Right forelimb (tissue), 1 donor: ENCODE measurements at regions not wholly inside any gene's neighbourhood (a gene's known extent, or its start where the extent isn't known, plus 50 kb on each side); places are given as distances from the start of the nearest gene placed in this dataset.

Experiments
- DNase-seq: peaks from one replicate; pipeline ENCODE4 v3.0.0-alpha.2; 2018

GRCh38 chr6:148263961-148264360 lies 78.7 kb upstream of the SASH1 start:
- no peak for DNase-seq

DNA sequence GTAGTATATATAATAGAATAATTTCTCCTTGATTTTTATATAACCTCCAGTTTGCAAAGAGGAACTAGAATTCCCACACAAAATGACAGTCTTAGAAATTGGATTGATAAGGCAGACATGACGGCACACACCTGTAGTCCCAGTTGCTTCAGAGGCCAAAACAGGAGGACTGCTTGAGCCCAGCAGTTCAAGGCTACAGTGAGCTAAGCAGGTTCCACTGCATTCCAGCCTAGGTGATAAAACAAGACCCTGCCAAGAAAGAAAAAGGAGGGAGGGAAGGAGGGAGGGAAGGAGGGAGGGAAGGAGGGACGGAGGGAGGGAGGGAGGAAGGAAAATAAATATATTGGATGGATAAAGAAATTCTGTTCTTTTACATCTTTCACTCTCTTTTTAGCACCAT lies 77.6 kb upstream of the SASH1 start:
- DNase-seq = no peak

GRCh38 chr6:148269386-148269785 lies 73.3 kb upstream of the SASH1 start:
- no peak for DNase-seq

GRCh38 chr6:148271711-148272439 lies 70.8 kb upstream of the SASH1 start:
- peak; percentile 69 for DNase-seq

DNA sequence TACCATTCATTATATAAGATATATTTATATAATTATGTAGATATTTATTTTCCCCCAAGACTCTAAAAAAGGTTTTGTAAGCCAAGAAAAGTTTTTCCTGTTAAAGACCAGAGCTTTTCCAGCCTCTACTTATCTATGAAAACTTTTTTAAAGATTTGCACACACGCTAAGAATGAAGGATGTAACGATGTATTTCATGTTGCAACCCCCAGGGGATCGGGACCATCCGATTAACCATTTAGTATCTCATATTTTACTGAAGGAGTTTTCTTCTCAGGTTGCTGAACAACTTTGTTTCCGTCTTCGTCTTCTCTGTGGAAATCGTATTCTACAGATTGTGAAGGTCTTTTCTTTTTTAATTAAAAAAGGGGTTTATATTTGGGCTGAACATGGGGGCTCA lies 70.0 kb upstream of the SASH1 start:
- DNase-seq = no peak

DNA sequence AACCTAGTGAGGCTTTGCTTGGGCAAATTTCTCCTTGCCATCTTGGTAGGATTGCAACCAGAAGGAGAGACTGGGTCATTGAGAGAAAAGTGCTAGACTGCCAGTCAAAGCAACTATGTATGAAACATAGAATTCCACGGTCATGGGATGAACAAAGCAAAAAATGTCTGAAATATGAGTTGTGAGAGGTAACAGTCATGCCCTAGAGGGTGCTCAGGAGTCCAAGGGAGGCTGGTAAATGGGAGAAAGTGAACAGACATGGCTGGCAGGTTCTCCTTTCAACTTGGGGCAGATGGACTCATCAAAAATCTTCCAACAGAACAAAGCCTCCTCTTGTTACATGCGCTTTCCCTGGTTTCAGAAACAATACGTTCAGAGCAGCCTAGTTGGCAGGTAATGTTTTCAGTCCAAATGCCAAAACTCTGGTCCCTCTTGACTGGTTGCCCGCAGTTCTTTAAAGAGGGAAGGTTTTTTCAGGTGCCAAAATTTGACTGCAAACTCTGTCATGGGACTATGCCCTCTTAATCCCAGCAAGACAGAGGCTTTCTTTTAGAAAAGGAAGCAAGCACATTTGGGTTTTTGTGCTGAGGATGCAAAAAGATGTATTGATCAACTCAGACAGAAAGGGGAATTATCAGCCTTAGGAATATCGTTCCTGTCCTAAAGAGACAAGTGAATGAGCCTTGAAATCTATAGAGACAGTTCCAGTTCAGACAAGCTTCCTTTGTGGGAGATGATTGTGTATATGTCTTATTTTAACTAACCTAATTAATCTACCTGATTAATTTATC lies 68.5 kb upstream of the SASH1 start:
- DNase-seq = no peak

GRCh38 chr6:148274809-148275208 lies 67.8 kb upstream of the SASH1 start:
- no peak for DNase-seq

GRCh38 chr6:148285205-148285604 lies 57.4 kb upstream of the SASH1 start:
- DNase-seq = no peak

DNA sequence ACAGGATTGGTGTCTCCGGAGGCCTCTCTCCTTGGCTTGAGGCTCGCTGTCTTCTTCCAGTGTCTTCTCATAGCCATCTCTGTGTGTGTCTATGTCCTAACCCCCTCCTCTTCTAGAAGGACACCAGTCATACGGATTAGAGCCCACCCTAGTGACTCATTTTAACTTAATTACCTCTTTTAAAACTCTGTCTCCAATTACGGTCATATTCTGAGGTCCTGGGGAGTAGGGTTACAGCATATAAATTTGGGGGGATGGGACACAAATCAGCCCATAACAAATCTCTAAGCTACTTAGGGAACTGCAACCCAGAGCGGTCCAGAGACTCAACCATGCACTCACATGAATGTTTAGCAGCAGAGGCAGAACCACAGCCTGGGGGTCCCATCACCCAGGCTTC lies 56.1 kb upstream of the SASH1 start:
- DNase-seq = no peak

DNA sequence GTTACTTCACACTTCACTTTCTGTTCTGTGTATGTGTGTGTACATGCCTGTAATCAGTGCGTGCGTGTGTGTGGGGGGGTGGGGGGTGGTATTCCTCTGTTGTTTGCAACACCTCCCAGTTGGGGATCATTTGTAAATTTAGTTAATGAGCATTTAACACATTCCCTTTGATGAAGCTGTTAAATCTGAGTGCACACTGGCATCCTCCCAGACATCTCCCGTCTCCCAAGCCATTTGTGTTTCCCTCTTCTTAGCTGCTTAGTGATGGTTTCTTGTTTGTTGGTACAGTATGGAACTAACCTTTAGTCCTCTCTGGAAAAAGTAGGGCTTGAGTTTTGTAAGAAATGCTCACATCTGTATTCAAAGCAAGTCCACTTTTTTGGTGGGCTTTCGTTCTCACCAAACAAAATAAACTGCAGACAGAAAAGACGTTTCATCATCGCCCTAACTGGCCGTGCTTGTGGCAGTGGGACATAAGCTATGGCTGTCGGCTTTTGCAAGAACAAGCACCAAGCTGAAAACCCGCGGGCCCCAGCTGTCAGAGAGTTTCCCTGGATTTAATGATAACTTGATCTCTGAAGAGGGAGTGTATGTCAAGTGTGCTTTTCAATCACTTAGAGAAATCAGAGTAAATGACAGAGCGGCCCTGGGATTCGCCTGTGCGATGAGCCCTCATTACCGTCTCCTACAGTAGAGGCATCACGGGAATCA lies 54.9 kb upstream of the SASH1 start:
- no peak for DNase-seq

GRCh38 chr6:148288541-148288940 lies 54.1 kb upstream of the SASH1 start:
- DNase-seq = no peak

- DNase-seq = no peak
These were observed 53.5 kb upstream of the SASH1 start for GRCh38 chr6:148289153-148289552.

GRCh38 chr6:148291876-148292275 lies 50.8 kb upstream of the SASH1 start:
- no peak for DNase-seq
